HL-60 (cell line): ENCODE measurements at regions not wholly inside any gene's neighbourhood (a gene's known extent, or its start where the extent isn't known, plus 50 kb on each side); places are given as distances from the start of the nearest gene placed in this dataset.

Source experiments
- TF ChIP-seq, protein P1 (sequence below): IDR thresholded peaks from one replicate; pipeline ENCODE4 v1.5.1; 2011; ENCODE audit warnings: low read length, control low read depth, inconsistent platforms; ENCODE audit not compliant: insufficient read depth
- TF ChIP-seq, protein P2 (sequence below): IDR thresholded peaks from 2 replicates; pipeline ENCODE4 v1.6.1; 2012; ENCODE audit warnings: low read depth; ENCODE audit not compliant: insufficient replicate concordance

DNA sequence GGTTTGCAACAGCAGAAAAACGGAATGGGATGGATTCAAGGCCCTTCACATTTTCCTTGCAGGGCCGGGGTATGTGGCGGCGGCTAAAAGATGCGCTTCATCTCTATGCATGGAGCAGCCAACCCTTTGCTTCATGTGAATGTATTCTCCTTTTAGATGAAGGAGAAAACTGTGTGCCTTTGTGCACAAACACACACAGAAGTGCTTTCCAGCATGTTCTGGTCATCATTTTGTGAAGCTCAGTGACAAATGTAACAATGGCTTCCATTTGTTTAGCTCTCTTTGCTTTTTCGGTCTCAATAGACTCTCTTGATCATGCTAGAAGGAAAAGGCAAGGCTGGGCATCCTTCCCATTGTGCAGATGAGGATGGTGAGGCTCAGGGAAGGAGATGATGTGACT is 161.7 kb upstream of the MKI67 start:
- TF ChIP-seq, protein P1, sequence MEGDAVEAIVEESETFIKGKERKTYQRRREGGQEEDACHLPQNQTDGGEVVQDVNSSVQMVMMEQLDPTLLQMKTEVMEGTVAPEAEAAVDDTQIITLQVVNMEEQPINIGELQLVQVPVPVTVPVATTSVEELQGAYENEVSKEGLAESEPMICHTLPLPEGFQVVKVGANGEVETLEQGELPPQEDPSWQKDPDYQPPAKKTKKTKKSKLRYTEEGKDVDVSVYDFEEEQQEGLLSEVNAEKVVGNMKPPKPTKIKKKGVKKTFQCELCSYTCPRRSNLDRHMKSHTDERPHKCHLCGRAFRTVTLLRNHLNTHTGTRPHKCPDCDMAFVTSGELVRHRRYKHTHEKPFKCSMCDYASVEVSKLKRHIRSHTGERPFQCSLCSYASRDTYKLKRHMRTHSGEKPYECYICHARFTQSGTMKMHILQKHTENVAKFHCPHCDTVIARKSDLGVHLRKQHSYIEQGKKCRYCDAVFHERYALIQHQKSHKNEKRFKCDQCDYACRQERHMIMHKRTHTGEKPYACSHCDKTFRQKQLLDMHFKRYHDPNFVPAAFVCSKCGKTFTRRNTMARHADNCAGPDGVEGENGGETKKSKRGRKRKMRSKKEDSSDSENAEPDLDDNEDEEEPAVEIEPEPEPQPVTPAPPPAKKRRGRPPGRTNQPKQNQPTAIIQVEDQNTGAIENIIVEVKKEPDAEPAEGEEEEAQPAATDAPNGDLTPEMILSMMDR, result no peak
- TF ChIP-seq, protein P2, sequence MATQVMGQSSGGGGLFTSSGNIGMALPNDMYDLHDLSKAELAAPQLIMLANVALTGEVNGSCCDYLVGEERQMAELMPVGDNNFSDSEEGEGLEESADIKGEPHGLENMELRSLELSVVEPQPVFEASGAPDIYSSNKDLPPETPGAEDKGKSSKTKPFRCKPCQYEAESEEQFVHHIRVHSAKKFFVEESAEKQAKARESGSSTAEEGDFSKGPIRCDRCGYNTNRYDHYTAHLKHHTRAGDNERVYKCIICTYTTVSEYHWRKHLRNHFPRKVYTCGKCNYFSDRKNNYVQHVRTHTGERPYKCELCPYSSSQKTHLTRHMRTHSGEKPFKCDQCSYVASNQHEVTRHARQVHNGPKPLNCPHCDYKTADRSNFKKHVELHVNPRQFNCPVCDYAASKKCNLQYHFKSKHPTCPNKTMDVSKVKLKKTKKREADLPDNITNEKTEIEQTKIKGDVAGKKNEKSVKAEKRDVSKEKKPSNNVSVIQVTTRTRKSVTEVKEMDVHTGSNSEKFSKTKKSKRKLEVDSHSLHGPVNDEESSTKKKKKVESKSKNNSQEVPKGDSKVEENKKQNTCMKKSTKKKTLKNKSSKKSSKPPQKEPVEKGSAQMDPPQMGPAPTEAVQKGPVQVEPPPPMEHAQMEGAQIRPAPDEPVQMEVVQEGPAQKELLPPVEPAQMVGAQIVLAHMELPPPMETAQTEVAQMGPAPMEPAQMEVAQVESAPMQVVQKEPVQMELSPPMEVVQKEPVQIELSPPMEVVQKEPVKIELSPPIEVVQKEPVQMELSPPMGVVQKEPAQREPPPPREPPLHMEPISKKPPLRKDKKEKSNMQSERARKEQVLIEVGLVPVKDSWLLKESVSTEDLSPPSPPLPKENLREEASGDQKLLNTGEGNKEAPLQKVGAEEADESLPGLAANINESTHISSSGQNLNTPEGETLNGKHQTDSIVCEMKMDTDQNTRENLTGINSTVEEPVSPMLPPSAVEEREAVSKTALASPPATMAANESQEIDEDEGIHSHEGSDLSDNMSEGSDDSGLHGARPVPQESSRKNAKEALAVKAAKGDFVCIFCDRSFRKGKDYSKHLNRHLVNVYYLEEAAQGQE, result no peak
